ENCODE measurements at regions not wholly inside any gene's neighbourhood (a gene's known extent, or its start where the extent isn't known, plus 50 kb on each side); places are given as distances from the start of the nearest gene placed in this dataset.
A peak's percentile ranks its signal among the peaks of the same experiment; 100 is the strongest.
"Not testable (repeated sequence)": the region's sequence is repeated elsewhere in the genome, so short reads cannot be mapped to it uniquely, and the experiment has no call there.

- Mint-ChIP-seq H3K4me1 (peaks cover 3 to 10% (median 8%) of the 10 kb centered on the region in 4 donors), H3K27ac (no peak overlapping the region)
- POLR2A ChIA-PET (ENCODE audit: partially characterized antibody), result interaction anchor here (1.2 kb wide), 1 partner anchor 19 kb away, joined by 3 read pairs; no protein-coding TSS in a partner anchor
These were observed 89.6 kb downstream of the ACAA2 start for GRCh38 chr18:49723648-49724180.

GRCh38 chr18:49722477-49722876 is 90.9 kb downstream of the ACAA2 start:
- Histone ChIP-seq H3K27me3 (ENCODE audit: insufficient read depth, low read length) (no peaks in the 10 kb centered on the region), H3K9me3 (ENCODE audit: control insufficient read depth in 1 of 2, low read length in 2 of 2) (no peaks in the 10 kb centered on the region), H3K27ac (ENCODE audit: low read depth, low read length) (no peak overlapping the region), H3K4me3 (ENCODE audit: low read length in 2 of 2) (no peak overlapping the region), H3K36me3 (ENCODE audit: insufficient read depth, low read length) (no peaks in the 10 kb centered on the region), H3K4me1 (ENCODE audit: insufficient read depth, low read length) (peaks cover 4% of the 10 kb centered on the region)
- Mint-ChIP-seq H3K4me1 (peaks cover 3 to 10% (median 8%) of the 10 kb centered on the region in 4 donors), H3K4me3 (peak overlapping the region in 1 of 8 donors; percentile 3), H3K27ac (no peak overlapping the region), H3K36me3 (no peaks in the 10 kb centered on the region), H3K27me3 (peaks cover 4 to 15% of the 10 kb centered on the region in 2 donors), H3K9me3 (peaks cover 0 to 3% (median 0%) of the 10 kb centered on the region in 8 donors)
- POLR2A ChIA-PET (ENCODE audit: partially characterized antibody), result no interaction called here
- CTCF ChIA-PET (ENCODE audit: partially characterized antibody), result interaction anchor here (1.4 kb wide), 1 partner anchor 11 kb away, joined by 3 read pairs; no protein-coding TSS in a partner anchor
- intact Hi-C loops (cut with micrococcal nuclease), result no loop called here
- DNase-seq, result no peak

More at GRCh38 chr18:49723648-49724180, 89.6 kb downstream of the ACAA2 start:
- no peak for DNase-seq
- Mint-ChIP-seq H3K27me3 (peaks cover 2 to 10% of the 10 kb centered on the region in 2 donors), H3K36me3 (no peaks in the 10 kb centered on the region), H3K9me3 (no peaks in the 10 kb centered on the region), H3K4me3 (peak overlapping the region in 4 of 8 donors; percentile 48 to 73 (median 50))
- no peaks in the 10 kb centered on the region for H3K36me3 ChIP-seq (ENCODE audit: insufficient read depth, low read length)
- H3K9me3 ChIP-seq (ENCODE audit: control insufficient read depth in 1 of 2, low read length in 2 of 2), result no peaks in the 10 kb centered on the region
- intact Hi-C loops (cut with micrococcal nuclease), result no loop called here
- H3K4me3 ChIP-seq (ENCODE audit: low read length in 2 of 2), result no peak overlapping the region
- CTCF ChIA-PET (ENCODE audit: partially characterized antibody), result interaction anchor here (1.4 kb wide), 1 partner anchor 10 kb away, joined by 3 read pairs; no protein-coding TSS in a partner anchor
- no peak overlapping the region for H3K27ac ChIP-seq (ENCODE audit: low read depth, low read length)
- H3K4me1 ChIP-seq (ENCODE audit: insufficient read depth, low read length), result peaks cover 4% of the 10 kb centered on the region
- no peaks in the 10 kb centered on the region for H3K27me3 ChIP-seq (ENCODE audit: insufficient read depth, low read length)

- Histone ChIP-seq H3K9me3 (ENCODE audit: control insufficient read depth in 1 of 2, low read length in 2 of 2) (no peaks in the 10 kb centered on the region), H3K4me1 (ENCODE audit: insufficient read depth, low read length) (peaks cover 4% of the 10 kb centered on the region), H3K27me3 (ENCODE audit: insufficient read depth, low read length) (no peaks in the 10 kb centered on the region), H3K36me3 (ENCODE audit: insufficient read depth, low read length) (no peaks in the 10 kb centered on the region), H3K27ac (ENCODE audit: low read depth, low read length) (no peak overlapping the region), H3K4me3 (ENCODE audit: low read length in 2 of 2) (no peak overlapping the region)
- intact Hi-C loops (cut with micrococcal nuclease), result no loop called here
- H3K4me3 Mint-ChIP-seq, result no peak overlapping the region
- H3K4me1 Mint-ChIP-seq, result peaks cover 3 to 10% (median 8%) of the 10 kb centered on the region in 4 donors
- H3K27ac Mint-ChIP-seq, result no peak overlapping the region
- CTCF ChIA-PET (ENCODE audit: partially characterized antibody), result interaction anchor here (1.4 kb wide), 1 partner anchor 12 kb away, joined by 3 read pairs; no protein-coding TSS in a partner anchor
- POLR2A ChIA-PET (ENCODE audit: partially characterized antibody), result no interaction called here
- DNase-seq, result no peak
- H3K27me3 Mint-ChIP-seq, result peaks cover 4 to 15% of the 10 kb centered on the region in 2 donors
- H3K36me3 Mint-ChIP-seq, result no peaks in the 10 kb centered on the region
- peaks cover 0 to 3% (median 0%) of the 10 kb centered on the region in 8 donors for H3K9me3 Mint-ChIP-seq
These were observed 91.4 kb downstream of the ACAA2 start for GRCh38 chr18:49721981-49722380.

GRCh38 chr18:49720944-49721343 is 92.4 kb downstream of the ACAA2 start:
- H3K4me3 Mint-ChIP-seq; CTCF ChIA-PET (ENCODE audit: partially characterized antibody); H3K9me3 ChIP-seq (ENCODE audit: control insufficient read depth in 1 of 2, low read length in 2 of 2); H3K36me3 ChIP-seq (ENCODE audit: insufficient read depth, low read length); POLR2A ChIA-PET (ENCODE audit: partially characterized antibody); H3K4me1 ChIP-seq (ENCODE audit: insufficient read depth, low read length); intact Hi-C loops (cut with micrococcal nuclease); H3K27ac ChIP-seq (ENCODE audit: low read depth, low read length); H3K36me3 Mint-ChIP-seq; DNase-seq; H3K27ac Mint-ChIP-seq; H3K27me3 ChIP-seq (ENCODE audit: insufficient read depth, low read length); H3K9me3 Mint-ChIP-seq; H3K4me3 ChIP-seq (ENCODE audit: low read length in 2 of 2): not testable (repeated sequence)
- Mint-ChIP-seq H3K4me1 (peaks cover 3 to 10% (median 8%) of the 10 kb centered on the region in 4 donors), H3K27me3 (peaks cover 4 to 15% of the 10 kb centered on the region in 2 donors)

GRCh38 chr18:49717617-49718016 is 95.7 kb downstream of the ACAA2 start:
- no peaks in the 10 kb centered on the region for H3K9me3 ChIP-seq (ENCODE audit: control insufficient read depth in 1 of 2, low read length in 2 of 2)
- H3K4me3 ChIP-seq (ENCODE audit: low read length in 2 of 2), result no peak overlapping the region
- H3K9me3 Mint-ChIP-seq, result peaks cover 0 to 5% (median under 1%) of the 10 kb centered on the region in 8 donors
- H3K4me1 ChIP-seq (ENCODE audit: insufficient read depth, low read length), result no peaks in the 10 kb centered on the region
- H3K36me3 ChIP-seq (ENCODE audit: insufficient read depth, low read length), result no peaks in the 10 kb centered on the region
- no peak overlapping the region for H3K27ac ChIP-seq (ENCODE audit: low read depth, low read length)
- H3K27me3 Mint-ChIP-seq, result peaks cover 2 to 9% of the 10 kb centered on the region in 2 donors
- H3K4me1 Mint-ChIP-seq, result no peaks in the 10 kb centered on the region
- ChIA-PET CTCF (ENCODE audit: partially characterized antibody) (no interaction called here), POLR2A (ENCODE audit: partially characterized antibody) (no interaction called here)
- H3K27me3 ChIP-seq (ENCODE audit: insufficient read depth, low read length), result no peaks in the 10 kb centered on the region
- intact Hi-C loops (cut with micrococcal nuclease), result no loop called here
- H3K36me3 Mint-ChIP-seq, result no peaks in the 10 kb centered on the region
- no peak overlapping the region for H3K27ac Mint-ChIP-seq
- DNase-seq, result no peak
- no peak overlapping the region for H3K4me3 Mint-ChIP-seq

- no peak overlapping the region for H3K4me3 ChIP-seq (ENCODE audit: low read length in 2 of 2)
- Mint-ChIP-seq H3K36me3 (no peaks in the 10 kb centered on the region), H3K27ac (no peak overlapping the region), H3K9me3 (peaks cover 0 to 5% (median under 1%) of the 10 kb centered on the region in 8 donors), H3K27me3 (peaks cover 2 to 7% of the 10 kb centered on the region in 2 donors), H3K4me1 (no peaks in the 10 kb centered on the region), H3K4me3 (no peak overlapping the region)
- DNase-seq, result no peak
- intact Hi-C loops (cut with micrococcal nuclease), result no loop called here
- H3K27me3 ChIP-seq (ENCODE audit: insufficient read depth, low read length), result no peaks in the 10 kb centered on the region
- no peaks in the 10 kb centered on the region for H3K4me1 ChIP-seq (ENCODE audit: insufficient read depth, low read length)
- H3K36me3 ChIP-seq (ENCODE audit: insufficient read depth, low read length), result no peaks in the 10 kb centered on the region
- CTCF ChIA-PET (ENCODE audit: partially characterized antibody), result no interaction called here
- POLR2A ChIA-PET (ENCODE audit: partially characterized antibody), result no interaction called here
- no peak overlapping the region for H3K27ac ChIP-seq (ENCODE audit: low read depth, low read length)
- H3K9me3 ChIP-seq (ENCODE audit: control insufficient read depth in 1 of 2, low read length in 2 of 2), result no peaks in the 10 kb centered on the region
These were observed 97.3 kb downstream of the ACAA2 start for GRCh38 chr18:49716035-49716434.

GRCh38 chr18:49709347-49709690 is 104.0 kb downstream of the ACAA2 start:
- Histone ChIP-seq H3K27me3 (ENCODE audit: insufficient read depth, low read length) (no peaks in the 10 kb centered on the region), H3K36me3 (ENCODE audit: insufficient read depth, low read length) (no peaks in the 10 kb centered on the region), H3K4me3 (ENCODE audit: low read length in 2 of 2) (no peak overlapping the region), H3K9me3 (ENCODE audit: control insufficient read depth in 1 of 2, low read length in 2 of 2) (no peaks in the 10 kb centered on the region), H3K4me1 (ENCODE audit: insufficient read depth, low read length) (no peaks in the 10 kb centered on the region), H3K27ac (ENCODE audit: low read depth, low read length) (no peak overlapping the region)
- DNase-seq, result no peak
- H3K27me3 Mint-ChIP-seq, result peaks cover 0 to 2% of the 10 kb centered on the region in 2 donors
- H3K4me1 Mint-ChIP-seq, result no peaks in the 10 kb centered on the region
- no peaks in the 10 kb centered on the region for H3K36me3 Mint-ChIP-seq
- ChIA-PET POLR2A (ENCODE audit: partially characterized antibody) (no interaction called here), CTCF (ENCODE audit: partially characterized antibody) (no interaction called here)
- H3K27ac Mint-ChIP-seq, result no peak overlapping the region
- H3K4me3 Mint-ChIP-seq, result no peak overlapping the region
- intact Hi-C loops (cut with micrococcal nuclease), result no loop called here
- peaks cover 0 to 11% (median 0%) of the 10 kb centered on the region in 8 donors for H3K9me3 Mint-ChIP-seq
